H1 (cell line): ENCODE measurements at regions not wholly inside any gene's neighbourhood (a gene's known extent, or its start where the extent isn't known, plus 50 kb on each side); places are given as distances from the start of the nearest gene placed in this dataset.

Experiments
- BCL11A ChIP-seq, 2 experiments: IDR thresholded peaks; one replicate each; pipeline ENCODE4 v1.6.1; 2011; ENCODE audit warnings: low read depth in 2 of 2, low read length in 2 of 2, mild to moderate bottlenecking in 2 of 2
- CEBPB ChIP-seq: IDR thresholded peaks from 2 replicates; pipeline ENCODE4 v1.6.1; 2012; ENCODE audit warnings: low read depth, low read length
- E2F6 ChIP-seq: IDR thresholded peaks from 2 replicates; pipeline ENCODE4 v1.6.1; 2012; ENCODE audit warnings: inconsistent platforms
- TBP ChIP-seq: IDR thresholded peaks from 2 replicates; pipeline ENCODE4 v1.6.1; 2011; ENCODE audit warnings: low read depth, low read length, improper control_type of control experiment

GRCh38 chr16:86761111-86762031, 183.0 kb downstream of the FOXL1 start (continued):
- TF ChIP-seq CEBPB = no peak; the same call in 1 of the 2 replicates
- peak; percentile 31; the same call in 1 of the 2 replicates for TF ChIP-seq E2F6
- TF ChIP-seq TBP = no peak
- TF ChIP-seq BCL11A (IDR thresholded peaks at IDR 0.05; ENCODE audit: low read depth in 2 of 2, low read length in 2 of 2) = no peak
